HepG2 (cell line): ENCODE measurements at regions not wholly inside any gene's neighbourhood (a gene's known extent, or its start where the extent isn't known, plus 50 kb on each side); places are given as distances from the start of the nearest gene placed in this dataset.

Experiments used
- ATAC-seq: fragments of 200-7000 bp; cut with Tn5 transposase; 3 replicates; pipeline ENCODE4 v1.9.1; 2020; ENCODE audit warnings: mild to moderate bottlenecking, moderate library complexity
- BruUV-seq: library from RNA; stranded (reverse); fragments of 400-500 nt; replicated peaks from 2 replicates; lab custom pipeline; 2021; lab: Mats Ljungman, UMichigan
- CTCF ChIA-PET: fragments of 300-600 bp; formaldehyde crosslinking; extraction: SDS; loops from one replicate; lab custom pipeline; 2021; ENCODE audit warnings: low total read pairs, inconsistent platforms, low intra/inter-chr PET ratio; lab: Yijun Ruan, JAX
- POLR2A ChIA-PET: fragments of 350-600 bp; sonication (Branson Sonifier 250); formaldehyde crosslinking; loops from one replicate; lab custom pipeline; 2020; ENCODE audit warnings: antibody characterized with exemption, inconsistent platforms; lab: Yijun Ruan, JAX
- DNase-seq: peaks from one replicate; pipeline ENCODE4 v3.0.0-alpha.2; 2015; ENCODE audit warnings: low spot score
- FAIRE-seq: peaks from 3 replicates; lab custom pipeline; 2011; peaks lifted over from hg19 to GRCh38; lab: Jason Lieb, UNC
- H2AFZ ChIP-seq: one replicate; pipeline ENCODE4 v1.6.1; 2011; ENCODE audit warnings: low read length, inconsistent platforms
- H3K27ac ChIP-seq: fragments of 300-600 bp; 3 replicates; pipeline ENCODE4 v1.8.0; 2011; ENCODE audit warnings: mixed run types, mild to moderate bottlenecking, mixed read lengths, low read length, inconsistent platforms; ENCODE audit not compliant: insufficient read depth; ENCODE audit errors: extremely low read length
- H3K27me3 ChIP-seq, 2 experiments: fragments of 200-600 bp in 1 of 2; 2 replicates in 1 of 2; 3 replicates in 1 of 2; pipeline versions ENCODE4 v1.6.0 to v1.8.0; 2011; ENCODE audit warnings: low read length in 2 of 2, mild to moderate bottlenecking in 2 of 2, moderate library complexity in 2 of 2, inconsistent platforms in 1 of 2; ENCODE audit not compliant: insufficient read depth in 2 of 2, control insufficient read depth in 1 of 2
- H3K36me3 ChIP-seq, 2 experiments: fragments of 200-600 bp in 1 of 2; replicated peaks in 1 of 2; 2 replicates in 1 of 2; 3 replicates in 1 of 2; pipeline versions ENCODE4 v1.5.1 to v1.8.0; 2011; ENCODE audit warnings: low read length in 2 of 2, inconsistent platforms in 1 of 2; ENCODE audit not compliant: insufficient read depth in 2 of 2, control insufficient read depth in 1 of 2
- H3K4me1 ChIP-seq: 2 replicates; pipeline ENCODE4 v1.5.1; 2012; ENCODE audit warnings: low read length, inconsistent platforms; ENCODE audit not compliant: insufficient read depth
- H3K4me2 ChIP-seq: 2 replicates; pipeline ENCODE4 v1.6.0; 2011; ENCODE audit warnings: low read depth, low read length, inconsistent platforms
- H3K4me3 ChIP-seq, 3 experiments: fragments of 200-600 bp in 1 of 3; sonication (generic), shearing (Covaris generic) in 1 of 3; replicated peaks in 1 of 3; 2 replicates each; pipeline ENCODE4 v1.5.1; 2011 to 2016; ENCODE audit warnings: low read length in 3 of 3, inconsistent platforms in 2 of 3, low read depth in 2 of 3, mild to moderate bottlenecking in 2 of 3, control low read depth in 1 of 3, mixed read lengths in 1 of 3; ENCODE audit not compliant: insufficient read depth in 1 of 3
- H3K79me2 ChIP-seq: one replicate; pipeline ENCODE4 v1.6.1; 2011; ENCODE audit warnings: low read length, inconsistent platforms; ENCODE audit not compliant: insufficient read depth
- H3K9ac ChIP-seq: 2 replicates; pipeline ENCODE4 v1.6.0; 2011; ENCODE audit warnings: mild to moderate bottlenecking, low read depth, low read length, inconsistent platforms; ENCODE audit not compliant: insufficient read depth
- H3K9me3 ChIP-seq: 2 replicates; pipeline ENCODE4 v1.5.1; 2012; ENCODE audit warnings: mild to moderate bottlenecking, low read length
- H4K20me1 ChIP-seq: 2 replicates; pipeline ENCODE4 v1.6.0; 2011; ENCODE audit warnings: inconsistent platforms, mild to moderate bottlenecking, low read length, moderate library complexity; ENCODE audit not compliant: insufficient read depth
- ARID3A ChIP-seq: IDR thresholded peaks from 2 replicates; pipeline ENCODE4 v1.6.1; 2012; ENCODE audit warnings: low read depth, low read length, improper control_type of control experiment
- BCL3 ChIP-seq: sonication (generic); formaldehyde crosslinking; IDR thresholded peaks from 2 replicates; pipeline ENCODE4 v1.5.1; 2020; ENCODE audit warnings: mild to moderate bottlenecking, missing genetic modification reagents, moderate library complexity
- EP300 ChIP-seq, 3 experiments: sonication (generic) in 1 of 3; formaldehyde crosslinking in 1 of 3; IDR thresholded peaks; 2 replicates each; pipeline versions ENCODE4 v1.5.1 to v1.6.1; 2011 to 2020; ENCODE audit warnings: low read depth in 2 of 3, low read length in 2 of 3, borderline replicate concordance in 1 of 3, improper control_type of control experiment in 1 of 3, mild to moderate bottlenecking in 1 of 3, missing genetic modification reagents in 1 of 3, moderate library complexity in 1 of 3
- IKZF1 ChIP-seq: fragments of 450-650 bp; IDR thresholded peaks from 2 replicates; pipeline ENCODE4 v1.7.1; 2016
- NR1H2 ChIP-seq: sonication (generic); formaldehyde crosslinking; IDR thresholded peaks from 2 replicates; pipeline ENCODE4 v1.8.1; 2022; ENCODE audit warnings: low read depth, missing genetic modification reagents, borderline replicate concordance
- RARG ChIP-seq: sonication (generic); formaldehyde crosslinking; IDR thresholded peaks from 2 replicates; pipeline ENCODE4 v1.4.0; 2020; ENCODE audit warnings: low read depth, mild to moderate bottlenecking, missing genetic modification reagents
- SUZ12 ChIP-seq: fragments of 150-350 bp; IDR thresholded peaks from 2 replicates; pipeline ENCODE4 v1.6.1; 2014; ENCODE audit warnings: low read depth, low read length
- TFDP1 ChIP-seq: IDR thresholded peaks from 2 replicates; pipeline ENCODE4 v1.6.1; 2016; ENCODE audit warnings: missing compliant biosample characterization, missing genetic modification reagents, borderline replicate concordance
- ZBTB33 ChIP-seq: sonication (generic); formaldehyde crosslinking; IDR thresholded peaks from 2 replicates; pipeline ENCODE4 v1.4.0; 2020; ENCODE audit warnings: missing genetic modification reagents
- ZBTB8A ChIP-seq: sonication (generic); formaldehyde crosslinking; IDR thresholded peaks from 2 replicates; pipeline ENCODE4 v1.4.0; 2020; ENCODE audit warnings: mild to moderate bottlenecking, low read depth, missing genetic modification reagents, borderline replicate concordance
- ZFP62 ChIP-seq: sonication (generic); formaldehyde crosslinking; IDR thresholded peaks from 2 replicates; pipeline ENCODE4 v1.4.0; 2020; ENCODE audit warnings: missing genetic modification reagents
- ZFY ChIP-seq: sonication (generic); formaldehyde crosslinking; IDR thresholded peaks from 2 replicates; pipeline ENCODE4 v1.4.0; 2020; ENCODE audit warnings: missing genetic modification reagents
- ZNF460 ChIP-seq: sonication (generic); formaldehyde crosslinking; IDR thresholded peaks from 2 replicates; pipeline ENCODE4 v1.5.1; 2020; ENCODE audit warnings: missing genetic modification reagents, mild to moderate bottlenecking, borderline replicate concordance
- ZNF543 ChIP-seq: sonication (generic); formaldehyde crosslinking; IDR thresholded peaks from 2 replicates; pipeline ENCODE4 v1.4.0; 2020; ENCODE audit warnings: mild to moderate bottlenecking, missing genetic modification reagents
- ZNF891 ChIP-seq: sonication (generic); formaldehyde crosslinking; IDR thresholded peaks from 2 replicates; pipeline ENCODE4 v1.5.0; 2020; ENCODE audit warnings: mild to moderate bottlenecking, missing genetic modification reagents
- WGBS: methylation state at CpG from one replicate; pipeline ENCODE4 v1.1.6; 2017; ENCODE audit warnings: low lambda C conversion rate; 5-methylcytosine and 5-hydroxymethylcytosine counted together
- in situ Hi-C: cut with HindIII; loops from 2 replicates; pipeline ENCODE4 v1.10.0; 2017; ENCODE audit warnings: low pct_unique_long_range_greater_than_20kb; ENCODE audit not compliant: extremely low pct_ligation_motif_present
- intact Hi-C: fragments of 100-400 bp; cut with micrococcal nuclease; formaldehyde crosslinking; loops from one replicate; pipeline ENCODE4 v1.10.0; 2022; ENCODE audit not compliant: unreplicated experiment

- 0 out of 4 replicates have a peak, but pooled peaks of 1 of the 2 experiments have one; percentile 4 for TF ChIP-seq EP300 (IDR thresholded peaks at IDR 0.05; ENCODE audit: low read depth in 2 of 2, low read length in 2 of 2)
- no peak for TF ChIP-seq EP300 (CRISPR knock-in tag; IDR thresholded peaks at IDR 0.05; ENCODE audit: borderline replicate concordance)
- TF ChIP-seq ZBTB8A (CRISPR knock-in tag) = peak; percentile 2; the same call in 1 of the 2 replicates
- TF ChIP-seq ZNF543 (CRISPR knock-in tag) = 0 out of 2 replicates have a peak, but pooled peaks have one; percentile 8
- TF ChIP-seq ZFY (CRISPR knock-in tag) = no peak
These were observed 61.1 kb downstream of the FAM217A start (continued) for GRCh38 chr6:4017834-4018170.

GRCh38 chr6:4018171-4018923, 60.6 kb downstream of the FAM217A start:
- intact Hi-C loops = no loop called here
- FAIRE-seq (peak; percentile 63), DNase-seq (peak; percentile 96), ATAC-seq (peak; percentile 80)
- peaks cover 18% of the 10 kb centered on the region for H4K20me1 ChIP-seq
- no peaks in the 10 kb centered on the region for H3K9me3 ChIP-seq
- H3K27me3 ChIP-seq = no peaks in the 10 kb centered on the region; a peak in 1 of 5 replicates
- H3K4me3 ChIP-seq = peak overlapping the region; percentile 81 to 91 (median 82)
- peak overlapping the region; percentile 85 for H3K9ac ChIP-seq
- peaks cover 59% of the 10 kb centered on the region for H3K79me2 ChIP-seq
- H2AFZ ChIP-seq = peak overlapping the region; percentile 79
- ChIA-PET POLR2A (interaction anchor here (0.7 to 2.0 kb wide), 12 partner anchors 10 to 1177 kb away, joined by 3 to 11 read pairs (median 3); partner anchors contain the start of genes ECI2 and SERPINB1), CTCF (interaction anchor here (0.9 kb wide), 1 partner anchor 10 kb away, joined by 4 read pairs; no protein-coding TSS in a partner anchor)
- under 1% methylated on average over 37 of the region's 62 CpGs for WGBS
- BruUV-seq = TSS peak; percentile 68
- H3K4me1 ChIP-seq = peaks cover 32% of the 10 kb centered on the region
- in situ Hi-C loops = no loop called here
- H3K36me3 ChIP-seq = peaks cover 0 to 5% of the 10 kb centered on the region in 2 experiments; a peak in 1 of 5 replicates
- peak overlapping the region; percentile 97 for H3K27ac ChIP-seq
- peak overlapping the region; percentile 86 for H3K4me2 ChIP-seq
- TF ChIP-seq BCL3 (CRISPR knock-in tag) = peak; percentile 98
- TF ChIP-seq RARG (CRISPR knock-in tag) = peak; percentile 91; the same call in 1 of the 2 replicates
- peak; percentile 66; the same call in 1 of the 2 replicates for TF ChIP-seq TFDP1
- no peak for TF ChIP-seq SUZ12
- TF ChIP-seq ZBTB33 (CRISPR knock-in tag) = no peak
- no peak; the same call in 1 of the 2 replicates for TF ChIP-seq ZNF460 (CRISPR knock-in tag)
- TF ChIP-seq NR1H2 (CRISPR knock-in tag) = peak; percentile 67; the same call in 1 of the 2 replicates
- 0 out of 2 replicates have a peak, but pooled peaks have one; percentile 29 for TF ChIP-seq ARID3A
- TF ChIP-seq ZNF891 (CRISPR knock-in tag) = peak; percentile 100
- no peak for TF ChIP-seq IKZF1
- TF ChIP-seq ZFP62 (CRISPR knock-in tag) = no peak
